ENCODE measurements at regions not wholly inside any gene's neighbourhood (a gene's known extent, or its start where the extent isn't known, plus 50 kb on each side); places are given as distances from the start of the nearest gene placed in this dataset.

DNA sequence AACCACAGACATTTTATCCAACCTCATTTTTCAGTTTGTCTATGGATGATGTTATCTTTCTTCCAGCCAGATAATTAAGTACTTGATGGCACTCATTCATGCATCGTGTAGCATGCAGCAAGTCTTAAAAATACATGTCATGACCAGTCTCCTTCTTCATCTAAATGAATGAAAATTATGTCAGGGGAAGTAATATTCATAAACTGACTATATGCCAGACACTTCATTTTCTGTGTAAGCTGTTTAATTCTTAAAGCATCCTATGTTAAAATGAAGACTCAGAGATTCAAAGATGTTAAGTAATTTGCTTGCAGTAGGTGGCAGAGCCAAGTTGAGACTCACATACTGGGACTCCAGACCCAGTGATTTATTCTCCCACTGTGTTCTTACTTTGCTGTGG is 181.7 kb upstream of the CD180 start:
- no peaks in the 10 kb centered on the region for H3K9me3 ChIP-seq (ENCODE audit: control insufficient read depth in 2 of 3, insufficient read depth in 1 of 3, low read length in 3 of 3)
- H3K27me3 ChIP-seq (ENCODE audit: control insufficient read depth, insufficient read depth, low read length), result no peaks in the 10 kb centered on the region
- FAIRE-seq, result no peak
- TF ChIP-seq, protein P1, sequence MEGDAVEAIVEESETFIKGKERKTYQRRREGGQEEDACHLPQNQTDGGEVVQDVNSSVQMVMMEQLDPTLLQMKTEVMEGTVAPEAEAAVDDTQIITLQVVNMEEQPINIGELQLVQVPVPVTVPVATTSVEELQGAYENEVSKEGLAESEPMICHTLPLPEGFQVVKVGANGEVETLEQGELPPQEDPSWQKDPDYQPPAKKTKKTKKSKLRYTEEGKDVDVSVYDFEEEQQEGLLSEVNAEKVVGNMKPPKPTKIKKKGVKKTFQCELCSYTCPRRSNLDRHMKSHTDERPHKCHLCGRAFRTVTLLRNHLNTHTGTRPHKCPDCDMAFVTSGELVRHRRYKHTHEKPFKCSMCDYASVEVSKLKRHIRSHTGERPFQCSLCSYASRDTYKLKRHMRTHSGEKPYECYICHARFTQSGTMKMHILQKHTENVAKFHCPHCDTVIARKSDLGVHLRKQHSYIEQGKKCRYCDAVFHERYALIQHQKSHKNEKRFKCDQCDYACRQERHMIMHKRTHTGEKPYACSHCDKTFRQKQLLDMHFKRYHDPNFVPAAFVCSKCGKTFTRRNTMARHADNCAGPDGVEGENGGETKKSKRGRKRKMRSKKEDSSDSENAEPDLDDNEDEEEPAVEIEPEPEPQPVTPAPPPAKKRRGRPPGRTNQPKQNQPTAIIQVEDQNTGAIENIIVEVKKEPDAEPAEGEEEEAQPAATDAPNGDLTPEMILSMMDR (IDR thresholded peaks at IDR 0.05; ENCODE audit: borderline replicate concordance, extremely low read depth, insufficient read depth), result no peak
- no peak overlapping the region for H3K27ac ChIP-seq (ENCODE audit: low read depth in 2 of 2, low read length in 2 of 2)
- DNase-seq, result no peak
- peaks cover 0 to 2% (median 0%) of the 10 kb centered on the region in 3 donors for H3K4me1 ChIP-seq (ENCODE audit: control insufficient read depth in 2 of 3, insufficient read depth in 2 of 3, low read depth in 1 of 3, low read length in 3 of 3)
- no peaks in the 10 kb centered on the region for H3K36me3 ChIP-seq (ENCODE audit: control insufficient read depth in 2 of 3, insufficient read depth in 3 of 3, low read length in 3 of 3)
- H3K4me3 ChIP-seq (ENCODE audit: low read length in 3 of 3), result no peak overlapping the region
- no peak overlapping the region for H3K9ac ChIP-seq (ENCODE audit: low read length in 3 of 3)
- intact Hi-C loops (cut with DNase I), result no loop called here

DNA sequence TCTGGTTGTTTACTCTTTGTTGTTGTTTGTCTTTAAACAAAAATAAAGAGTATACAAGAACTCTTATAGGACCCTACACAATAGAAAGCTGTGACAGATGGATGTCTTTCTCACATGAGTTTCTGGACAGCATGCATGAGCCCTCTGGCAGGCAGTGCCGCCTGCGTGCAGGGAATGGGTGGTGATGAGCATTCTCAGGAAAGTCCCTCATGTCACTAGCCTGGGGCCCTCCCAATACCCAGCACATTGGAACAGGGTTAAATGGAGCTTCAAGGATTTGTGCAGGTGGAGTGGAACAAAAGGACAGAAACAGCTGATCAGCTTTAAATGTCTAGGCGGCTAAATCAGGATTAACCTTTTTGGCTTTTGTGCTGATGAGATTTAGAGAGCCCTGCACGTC is 181.0 kb upstream of the CD180 start:
- H3K27ac ChIP-seq (ENCODE audit: low read depth in 2 of 2, low read length in 2 of 2), result no peak overlapping the region
- H3K27me3 ChIP-seq (ENCODE audit: control insufficient read depth, insufficient read depth, low read length), result no peaks in the 10 kb centered on the region
- no peaks in the 10 kb centered on the region for H3K9me3 ChIP-seq (ENCODE audit: control insufficient read depth in 2 of 3, insufficient read depth in 1 of 3, low read length in 3 of 3)
- intact Hi-C loops (cut with DNase I), result no loop called here
- H3K4me3 ChIP-seq (ENCODE audit: low read length in 3 of 3), result no peak overlapping the region
- peaks cover 0 to 2% (median 0%) of the 10 kb centered on the region in 3 donors for H3K4me1 ChIP-seq (ENCODE audit: control insufficient read depth in 2 of 3, insufficient read depth in 2 of 3, low read depth in 1 of 3, low read length in 3 of 3)
- peak in 1 of 5 donors; percentile 32 for DNase-seq
- H3K9ac ChIP-seq (ENCODE audit: low read length in 3 of 3), result no peak overlapping the region
- no peak for FAIRE-seq
- H3K36me3 ChIP-seq (ENCODE audit: control insufficient read depth in 2 of 3, insufficient read depth in 3 of 3, low read length in 3 of 3), result no peaks in the 10 kb centered on the region
- TF ChIP-seq, protein P1 (IDR thresholded peaks at IDR 0.05; ENCODE audit: borderline replicate concordance, extremely low read depth, insufficient read depth), result no peak

DNA sequence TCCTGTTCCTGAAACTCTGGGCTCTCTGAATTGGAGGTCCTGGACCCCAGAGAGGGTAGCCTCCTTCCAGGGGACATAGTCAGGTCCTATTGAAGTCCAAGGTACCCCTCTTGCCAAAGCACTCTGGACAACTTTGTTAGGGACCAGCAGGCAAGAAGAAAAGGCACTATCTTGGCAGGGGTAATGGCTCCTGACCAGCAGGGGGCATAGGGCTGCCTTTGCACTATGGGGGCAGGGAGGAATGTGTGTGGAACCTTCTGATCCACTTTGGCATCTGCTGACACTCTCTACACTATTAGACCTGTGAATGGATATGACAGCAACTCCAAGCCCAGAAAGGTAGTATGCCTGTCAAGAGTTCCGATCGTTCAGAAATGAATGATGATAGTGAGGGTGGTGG is 179.0 kb upstream of the CD180 start:
- DNase-seq (no peak), FAIRE-seq (no peak)
- Histone ChIP-seq H3K9ac (ENCODE audit: low read length in 3 of 3) (no peak overlapping the region), H3K9me3 (ENCODE audit: control insufficient read depth in 2 of 3, insufficient read depth in 1 of 3, low read length in 3 of 3) (no peaks in the 10 kb centered on the region), H3K27ac (ENCODE audit: low read depth in 2 of 2, low read length in 2 of 2) (no peak overlapping the region), H3K4me3 (ENCODE audit: low read length in 3 of 3) (no peak overlapping the region), H3K27me3 (ENCODE audit: control insufficient read depth, insufficient read depth, low read length) (no peaks in the 10 kb centered on the region), H3K36me3 (ENCODE audit: control insufficient read depth in 2 of 3, insufficient read depth in 3 of 3, low read length in 3 of 3) (no peaks in the 10 kb centered on the region), H3K4me1 (ENCODE audit: control insufficient read depth in 2 of 3, insufficient read depth in 2 of 3, low read depth in 1 of 3, low read length in 3 of 3) (peaks cover 0 to 2% (median 0%) of the 10 kb centered on the region in 3 donors)
- intact Hi-C loops (cut with DNase I), result no loop called here
- TF ChIP-seq, protein P1 (IDR thresholded peaks at IDR 0.05; ENCODE audit: borderline replicate concordance, extremely low read depth, insufficient read depth), result no peak

DNA sequence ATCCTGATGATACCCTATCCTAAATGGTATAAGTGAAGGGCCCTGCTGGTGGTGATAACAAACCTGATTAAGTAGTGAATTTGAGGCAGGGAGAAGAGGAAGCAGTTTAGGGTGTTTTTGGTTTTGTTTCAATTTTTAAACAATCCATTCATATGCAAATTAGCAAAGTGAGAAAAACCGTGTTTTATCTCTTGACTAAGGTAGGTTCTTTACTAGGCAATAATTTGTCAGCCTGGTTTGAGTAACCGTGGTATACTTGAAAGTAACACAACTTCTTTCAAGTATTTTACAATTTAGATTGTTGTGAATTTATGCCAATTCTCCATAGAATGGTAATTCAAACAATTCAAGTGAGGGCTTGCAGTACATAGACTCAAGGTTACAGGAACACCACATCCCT is 177.8 kb upstream of the CD180 start:
- no peak overlapping the region for H3K9ac ChIP-seq (ENCODE audit: low read length in 3 of 3)
- H3K4me1 ChIP-seq (ENCODE audit: control insufficient read depth in 2 of 3, insufficient read depth in 2 of 3, low read depth in 1 of 3, low read length in 3 of 3), result no peaks in the 10 kb centered on the region
- no peak overlapping the region for H3K27ac ChIP-seq (ENCODE audit: low read depth in 2 of 2, low read length in 2 of 2)
- TF ChIP-seq, protein P1 (IDR thresholded peaks at IDR 0.05; ENCODE audit: borderline replicate concordance, extremely low read depth, insufficient read depth), result no peak
- FAIRE-seq (no peak), DNase-seq (no peak)
- H3K9me3 ChIP-seq (ENCODE audit: control insufficient read depth in 2 of 3, insufficient read depth in 1 of 3, low read length in 3 of 3), result no peaks in the 10 kb centered on the region
- H3K36me3 ChIP-seq (ENCODE audit: control insufficient read depth in 2 of 3, insufficient read depth in 3 of 3, low read length in 3 of 3), result no peaks in the 10 kb centered on the region
- no peaks in the 10 kb centered on the region for H3K27me3 ChIP-seq (ENCODE audit: control insufficient read depth, insufficient read depth, low read length)
- intact Hi-C loops (cut with DNase I), result no loop called here
- H3K4me3 ChIP-seq (ENCODE audit: low read length in 3 of 3), result no peak overlapping the region

Measured in kidney (tissue), 13 donors.